IPS-18a (cell line): ENCODE measurements at regions not wholly inside any gene's neighbourhood (a gene's known extent, or its start where the extent isn't known, plus 50 kb on each side); places are given as distances from the start of the nearest gene placed in this dataset.

Experiments
- H3K27ac ChIP-seq: one replicate; pipeline ENCODE4 v1.5.1; 2013; ENCODE audit warnings: low read length
- H3K27me3 ChIP-seq: one replicate; pipeline ENCODE4 v1.6.1; 2013; ENCODE audit warnings: mild to moderate bottlenecking, low read length; ENCODE audit not compliant: control insufficient read depth, insufficient read depth
- H3K36me3 ChIP-seq: one replicate; pipeline ENCODE4 v1.6.1; 2013; ENCODE audit warnings: low read depth, low read length; ENCODE audit not compliant: control insufficient read depth
- H3K4me1 ChIP-seq: one replicate; pipeline ENCODE4 v1.6.1; 2013; ENCODE audit warnings: low read depth, low read length; ENCODE audit not compliant: control insufficient read depth
- H3K4me3 ChIP-seq: one replicate; pipeline ENCODE4 v1.5.1; 2013; ENCODE audit warnings: low read length
- H3K9ac ChIP-seq: one replicate; pipeline ENCODE4 v1.6.1; 2013; ENCODE audit warnings: mild to moderate bottlenecking, low read length, moderate library complexity
- H3K9me3 ChIP-seq: one replicate; pipeline ENCODE4 v1.6.1; 2013; ENCODE audit warnings: low read depth, low read length; ENCODE audit not compliant: control insufficient read depth

DNA sequence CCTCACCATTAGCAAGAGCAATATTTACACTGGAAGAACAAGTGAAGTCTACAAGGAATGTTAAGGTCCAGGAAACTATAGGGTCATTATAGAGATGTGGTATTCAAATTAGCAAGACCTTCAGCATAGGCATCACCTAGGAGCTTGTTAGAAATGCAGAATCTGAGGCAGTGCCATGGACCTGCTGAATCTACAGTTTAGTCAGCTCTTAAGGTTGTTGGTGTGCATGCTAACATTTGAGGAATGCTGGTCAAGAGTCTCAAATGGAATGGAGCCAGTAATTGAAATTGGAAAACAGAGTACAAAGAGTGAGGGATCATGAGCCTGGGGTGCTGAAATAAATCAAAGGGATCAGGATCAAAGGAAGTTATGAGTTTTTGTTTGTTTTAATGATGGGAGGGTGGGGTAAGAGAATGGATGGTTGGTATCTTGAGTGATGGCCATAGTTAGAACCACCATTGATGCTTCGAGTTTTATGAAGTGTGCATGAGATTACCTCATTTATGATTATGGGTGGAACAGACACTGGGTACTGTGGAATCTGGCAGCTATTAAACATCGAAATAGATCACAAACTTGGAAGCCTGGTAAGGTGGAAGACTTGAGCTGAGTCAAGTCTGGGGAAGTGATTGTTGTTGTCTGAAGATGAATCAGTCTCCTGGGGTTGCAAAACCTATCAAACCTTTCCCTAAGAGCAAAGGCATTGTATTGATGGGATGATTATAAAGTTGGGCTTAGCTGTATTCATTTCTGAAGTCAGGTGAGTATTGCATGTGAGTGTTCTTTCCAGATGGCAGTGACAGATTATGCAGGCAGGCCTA lies 323.3 kb upstream of the E2F7 start:
- H3K9me3 ChIP-seq, result no peaks in the 10 kb centered on the region
- H3K27me3 ChIP-seq, result no peaks in the 10 kb centered on the region
- no peaks in the 10 kb centered on the region for H3K36me3 ChIP-seq
- no peak overlapping the region for H3K9ac ChIP-seq
- H3K27ac ChIP-seq, result no peak overlapping the region
- no peak overlapping the region for H3K4me3 ChIP-seq
- H3K4me1 ChIP-seq, result no peaks in the 10 kb centered on the region

DNA sequence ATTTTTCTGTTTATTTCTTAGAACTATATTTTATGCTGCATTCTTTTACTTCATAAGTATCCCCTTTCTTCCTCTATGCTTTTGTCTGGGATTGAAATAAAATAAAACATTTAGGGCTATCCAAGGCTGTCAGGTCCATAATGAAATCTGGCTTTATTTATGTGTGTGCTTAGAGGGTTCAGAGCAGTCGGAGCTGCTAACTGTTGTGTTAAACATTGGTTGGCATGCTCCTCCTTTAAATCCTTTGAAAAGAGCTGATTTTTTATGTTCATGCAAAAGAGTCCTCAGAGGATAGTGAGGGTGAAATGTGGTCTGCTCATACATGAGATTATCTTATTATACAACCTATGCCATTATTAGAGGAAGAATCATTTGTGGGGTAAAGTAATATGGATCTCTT lies 322.3 kb upstream of the E2F7 start:
- H3K27ac ChIP-seq, result no peak overlapping the region
- H3K27me3 ChIP-seq, result no peaks in the 10 kb centered on the region
- no peak overlapping the region for H3K9ac ChIP-seq
- H3K4me3 ChIP-seq, result no peak overlapping the region
- no peaks in the 10 kb centered on the region for H3K36me3 ChIP-seq
- no peaks in the 10 kb centered on the region for H3K4me1 ChIP-seq
- H3K9me3 ChIP-seq, result no peaks in the 10 kb centered on the region

GRCh38 chr12:77387214-77387613 lies 321.8 kb upstream of the E2F7 start:
- Histone ChIP-seq H3K9me3 (no peaks in the 10 kb centered on the region), H3K27me3 (no peaks in the 10 kb centered on the region), H3K9ac (no peak overlapping the region), H3K27ac (no peak overlapping the region), H3K36me3 (no peaks in the 10 kb centered on the region), H3K4me3 (no peak overlapping the region), H3K4me1 (no peaks in the 10 kb centered on the region)

DNA sequence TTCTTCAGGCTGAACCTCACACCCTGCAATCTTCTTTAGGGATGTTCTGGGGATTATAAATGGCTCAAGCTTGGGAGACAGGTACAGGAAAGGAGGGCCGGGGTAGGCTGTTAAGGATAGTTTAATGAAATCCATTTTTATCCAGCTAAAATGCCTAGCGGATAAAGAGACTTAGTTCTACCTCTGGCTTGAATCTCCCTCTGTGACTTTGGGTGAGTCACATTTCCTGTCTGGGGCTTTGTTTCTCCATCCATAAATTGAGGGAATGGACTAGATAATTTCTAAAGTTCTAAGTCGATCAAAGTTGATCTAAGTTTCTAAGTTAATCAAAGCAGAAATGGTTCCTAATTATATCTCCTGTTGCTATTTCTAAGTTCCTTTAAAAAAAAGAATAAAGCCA lies 319.6 kb upstream of the E2F7 start:
- Histone ChIP-seq H3K27me3 (no peaks in the 10 kb centered on the region), H3K27ac (no peak overlapping the region), H3K4me1 (no peaks in the 10 kb centered on the region), H3K4me3 (no peak overlapping the region), H3K9ac (no peak overlapping the region), H3K36me3 (no peaks in the 10 kb centered on the region), H3K9me3 (no peaks in the 10 kb centered on the region)

DNA sequence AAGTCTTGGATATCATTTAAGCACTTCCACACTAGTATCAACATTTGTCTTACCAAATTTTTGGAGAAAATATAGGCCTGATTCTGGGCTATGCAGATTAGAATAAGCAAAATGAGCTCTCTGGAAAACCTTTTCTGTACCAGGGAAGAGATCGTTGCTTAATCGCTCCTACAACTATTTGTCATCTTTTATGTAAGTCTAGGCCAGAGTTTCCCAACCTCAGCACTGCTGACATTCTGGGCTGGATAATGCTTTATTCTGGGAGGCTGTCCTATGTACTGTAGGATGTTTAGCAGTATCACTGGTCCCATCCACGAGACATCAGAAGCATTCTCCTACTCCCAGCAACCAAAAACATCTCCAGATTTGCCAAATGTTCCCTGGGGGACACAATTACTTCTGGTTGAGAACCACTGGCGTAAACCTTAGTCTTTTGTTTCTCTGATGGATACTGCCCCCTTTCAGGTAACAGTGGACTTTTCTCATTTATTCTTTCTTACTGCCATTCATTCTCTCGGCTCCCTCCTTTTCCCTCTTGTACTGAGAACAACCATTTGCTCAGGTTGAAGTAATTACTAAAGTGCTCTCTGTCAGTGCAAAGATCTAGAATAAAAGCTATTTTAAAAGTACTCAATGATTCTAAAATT lies 316.9 kb upstream of the E2F7 start:
- H3K9ac ChIP-seq, result no peak overlapping the region
- H3K4me3 ChIP-seq, result no peak overlapping the region
- no peak overlapping the region for H3K27ac ChIP-seq
- no peaks in the 10 kb centered on the region for H3K36me3 ChIP-seq
- no peaks in the 10 kb centered on the region for H3K9me3 ChIP-seq
- no peaks in the 10 kb centered on the region for H3K4me1 ChIP-seq
- H3K27me3 ChIP-seq, result no peaks in the 10 kb centered on the region

GRCh38 chr12:77377622-77378021 lies 312.3 kb upstream of the E2F7 start:
- no peaks in the 10 kb centered on the region for H3K36me3 ChIP-seq
- H3K4me1 ChIP-seq, result no peaks in the 10 kb centered on the region
- H3K9me3 ChIP-seq, result no peaks in the 10 kb centered on the region
- H3K27me3 ChIP-seq, result no peaks in the 10 kb centered on the region
- H3K4me3 ChIP-seq, result no peak overlapping the region
- H3K27ac ChIP-seq, result no peak overlapping the region
- no peak overlapping the region for H3K9ac ChIP-seq

GRCh38 chr12:77377116-77377515 lies 311.7 kb upstream of the E2F7 start:
- H3K36me3 ChIP-seq, result no peaks in the 10 kb centered on the region
- H3K4me3 ChIP-seq, result no peak overlapping the region
- no peaks in the 10 kb centered on the region for H3K4me1 ChIP-seq
- H3K9ac ChIP-seq, result no peak overlapping the region
- H3K9me3 ChIP-seq, result no peaks in the 10 kb centered on the region
- no peak overlapping the region for H3K27ac ChIP-seq
- H3K27me3 ChIP-seq, result no peaks in the 10 kb centered on the region

- no peaks in the 10 kb centered on the region for H3K27me3 ChIP-seq
- no peaks in the 10 kb centered on the region for H3K4me1 ChIP-seq
- H3K27ac ChIP-seq, result no peak overlapping the region
- no peak overlapping the region for H3K4me3 ChIP-seq
- no peak overlapping the region for H3K9ac ChIP-seq
- no peaks in the 10 kb centered on the region for H3K9me3 ChIP-seq
- no peaks in the 10 kb centered on the region for H3K36me3 ChIP-seq
These were observed 309.3 kb upstream of the E2F7 start for GRCh38 chr12:77374673-77375072.

DNA sequence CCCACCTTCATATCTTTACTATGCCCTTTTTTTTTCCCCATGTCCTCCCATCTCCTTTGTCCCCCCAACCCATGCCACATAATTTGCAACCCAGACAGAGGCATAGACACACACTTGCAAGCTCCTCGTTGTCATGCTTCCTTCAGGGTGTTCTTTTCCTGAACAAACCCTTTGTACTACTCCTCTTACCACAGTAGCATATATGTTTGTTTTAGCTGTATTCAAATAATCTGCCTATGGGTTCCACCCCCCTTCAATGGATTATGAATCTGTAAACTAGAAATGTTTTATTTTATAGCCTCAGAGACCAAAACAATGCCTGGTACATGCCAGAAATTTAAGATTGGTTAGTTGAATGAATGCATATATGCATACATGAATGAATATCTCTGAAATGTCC lies 307.1 kb upstream of the E2F7 start:
- Histone ChIP-seq H3K36me3 (no peaks in the 10 kb centered on the region), H3K27ac (no peak overlapping the region), H3K4me1 (no peaks in the 10 kb centered on the region), H3K27me3 (no peaks in the 10 kb centered on the region), H3K9ac (no peak overlapping the region), H3K9me3 (no peaks in the 10 kb centered on the region), H3K4me3 (no peak overlapping the region)

- no peaks in the 10 kb centered on the region for H3K9me3 ChIP-seq
- no peaks in the 10 kb centered on the region for H3K27me3 ChIP-seq
- no peak overlapping the region for H3K4me3 ChIP-seq
- H3K4me1 ChIP-seq, result no peaks in the 10 kb centered on the region
- H3K36me3 ChIP-seq, result no peaks in the 10 kb centered on the region
- H3K9ac ChIP-seq, result no peak overlapping the region
- no peak overlapping the region for H3K27ac ChIP-seq
These were observed 306.7 kb upstream of the E2F7 start for GRCh38 chr12:77372026-77372425.

- Histone ChIP-seq H3K4me3 (no peak overlapping the region), H3K9me3 (no peaks in the 10 kb centered on the region), H3K4me1 (peaks cover 4% of the 10 kb centered on the region), H3K27me3 (no peaks in the 10 kb centered on the region), H3K9ac (no peak overlapping the region), H3K27ac (no peak overlapping the region), H3K36me3 (no peaks in the 10 kb centered on the region)
These were observed 303.0 kb upstream of the E2F7 start for GRCh38 chr12:77368379-77368778.

DNA sequence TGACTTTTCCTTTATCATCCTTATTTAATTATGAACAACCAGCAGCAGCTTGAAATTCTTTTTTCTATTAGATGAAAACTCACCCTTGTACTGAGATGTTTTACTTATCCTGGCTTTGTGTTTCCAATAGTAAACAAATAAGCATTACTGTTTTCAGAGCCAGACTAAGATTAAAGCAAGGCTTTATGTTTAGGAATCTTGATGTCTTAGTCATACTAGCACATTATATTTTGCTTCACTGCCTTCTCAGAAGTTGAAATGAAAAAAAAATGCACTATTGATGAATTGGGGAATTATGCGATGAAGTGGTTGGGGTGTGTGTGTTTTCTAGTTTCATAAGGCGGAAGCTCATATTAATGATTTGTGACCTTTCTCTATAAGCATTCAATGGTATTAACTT lies 301.2 kb upstream of the E2F7 start:
- Histone ChIP-seq H3K27ac (no peak overlapping the region), H3K36me3 (no peaks in the 10 kb centered on the region), H3K9me3 (no peaks in the 10 kb centered on the region), H3K27me3 (no peaks in the 10 kb centered on the region), H3K4me1 (peaks cover 12% of the 10 kb centered on the region), H3K4me3 (no peak overlapping the region), H3K9ac (no peak overlapping the region)
